Mucosa of stomach (tissue), 1 donor: ENCODE measurements at regions not wholly inside any gene's neighbourhood (a gene's known extent, or its start where the extent isn't known, plus 50 kb on each side); places are given as distances from the start of the nearest gene placed in this dataset.

Experiments used
- H3K27me3 ChIP-seq: one replicate; pipeline ENCODE4 v1.7.0; 2013; ENCODE audit warnings: mild to moderate bottlenecking, low read length; ENCODE audit not compliant: control insufficient read depth, insufficient read depth
- H3K36me3 ChIP-seq: one replicate; pipeline ENCODE4 v1.7.0; 2013; ENCODE audit warnings: low read length; ENCODE audit not compliant: control insufficient read depth, insufficient read depth
- H3K4me1 ChIP-seq: one replicate; pipeline ENCODE4 v1.7.0; 2013; ENCODE audit warnings: mild to moderate bottlenecking, low read length; ENCODE audit not compliant: control insufficient read depth, insufficient read depth
- H3K4me3 ChIP-seq: one replicate; pipeline ENCODE4 v1.7.0; 2013; ENCODE audit warnings: low read length
- H3K9ac ChIP-seq: one replicate; pipeline ENCODE4 v1.7.0; 2013; ENCODE audit warnings: mild to moderate bottlenecking, low read length, moderate library complexity
- H3K9me3 ChIP-seq: one replicate; pipeline ENCODE4 v1.7.0; 2013; ENCODE audit warnings: mild to moderate bottlenecking, low read length, moderate library complexity; ENCODE audit not compliant: control insufficient read depth
- donor health status: Pancreatic carcinoma.

GRCh38 chr1:82454431-82454830, 653.7 kb downstream of the ADGRL2 start:
- Histone ChIP-seq H3K9ac (no peak overlapping the region), H3K36me3 (no peaks in the 10 kb centered on the region), H3K27me3 (no peaks in the 10 kb centered on the region), H3K4me1 (no peaks in the 10 kb centered on the region), H3K9me3 (no peaks in the 10 kb centered on the region), H3K4me3 (no peak overlapping the region)

DNA sequence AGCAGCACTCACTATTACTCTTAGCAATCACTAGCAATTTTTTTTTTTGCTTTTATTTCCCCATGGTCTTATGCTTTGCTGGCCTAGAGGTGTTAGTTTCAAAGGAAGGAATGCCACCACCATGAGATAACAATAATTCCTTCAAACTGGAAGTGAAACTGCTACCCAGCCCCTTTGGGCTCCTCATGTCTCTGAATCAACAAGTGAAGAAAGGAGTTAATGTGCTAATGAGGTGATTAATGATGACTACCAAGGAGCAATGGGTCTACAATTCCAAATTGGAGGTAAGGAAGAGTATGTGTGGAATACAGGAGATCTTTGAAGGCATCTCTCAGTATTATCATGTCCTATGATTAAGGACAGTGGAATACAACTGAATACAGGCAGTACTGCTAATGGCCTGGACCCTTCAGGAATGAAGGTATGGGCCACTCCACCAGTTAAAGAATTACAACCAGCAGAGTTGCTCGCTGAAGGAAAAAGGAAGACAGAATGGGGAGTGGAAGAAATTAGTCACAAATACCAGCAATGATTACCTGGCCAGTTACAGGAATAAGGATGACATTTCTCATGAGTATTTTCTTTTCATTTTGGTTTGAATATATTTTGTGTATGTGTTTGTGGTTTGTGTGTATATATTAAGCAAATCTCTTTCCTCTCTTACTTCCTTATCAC, 652.9 kb downstream of the ADGRL2 start:
- Histone ChIP-seq H3K36me3 (no peaks in the 10 kb centered on the region), H3K4me3 (no peak overlapping the region), H3K9ac (no peak overlapping the region), H3K4me1 (no peaks in the 10 kb centered on the region), H3K27me3 (no peaks in the 10 kb centered on the region), H3K9me3 (no peaks in the 10 kb centered on the region)

- Histone ChIP-seq H3K27me3 (no peaks in the 10 kb centered on the region), H3K4me3 (no peak overlapping the region), H3K4me1 (no peaks in the 10 kb centered on the region), H3K36me3 (no peaks in the 10 kb centered on the region), H3K9ac (no peak overlapping the region), H3K9me3 (no peaks in the 10 kb centered on the region)
Observed at GRCh38 chr1:82452096-82452495, 651.4 kb downstream of the ADGRL2 start.

DNA sequence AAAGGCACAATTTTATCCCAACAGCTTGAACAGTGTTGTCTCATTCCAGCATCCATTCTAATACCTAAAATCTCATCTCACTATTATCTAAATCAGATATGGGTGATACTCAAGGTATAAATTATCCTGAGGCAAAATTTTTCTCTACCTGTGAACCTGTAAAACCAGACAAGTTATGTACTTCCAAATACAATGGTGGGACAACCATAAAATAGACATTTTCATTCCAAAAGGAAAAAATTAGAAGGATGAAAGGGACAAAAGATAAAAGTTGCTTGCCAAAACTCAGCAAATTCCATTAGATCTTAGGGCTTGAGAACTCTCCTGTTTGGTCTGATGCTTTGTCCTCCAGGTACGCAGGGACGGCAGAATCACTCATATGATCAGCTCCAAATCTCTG, 650.5 kb downstream of the ADGRL2 start:
- no peaks in the 10 kb centered on the region for H3K27me3 ChIP-seq
- no peak overlapping the region for H3K9ac ChIP-seq
- H3K36me3 ChIP-seq: no peaks in the 10 kb centered on the region
- H3K4me1 ChIP-seq: no peaks in the 10 kb centered on the region
- no peaks in the 10 kb centered on the region for H3K9me3 ChIP-seq
- no peak overlapping the region for H3K4me3 ChIP-seq

GRCh38 chr1:82449506-82450057, 648.8 kb downstream of the ADGRL2 start:
- Histone ChIP-seq H3K36me3 (no peaks in the 10 kb centered on the region), H3K9me3 (no peaks in the 10 kb centered on the region), H3K9ac (no peak overlapping the region), H3K4me1 (no peaks in the 10 kb centered on the region), H3K27me3 (no peaks in the 10 kb centered on the region), H3K4me3 (no peak overlapping the region)

- H3K9me3 ChIP-seq: no peaks in the 10 kb centered on the region
- H3K36me3 ChIP-seq: no peaks in the 10 kb centered on the region
- H3K4me3 ChIP-seq: no peak overlapping the region
- H3K4me1 ChIP-seq: no peaks in the 10 kb centered on the region
- H3K9ac ChIP-seq: no peak overlapping the region
- H3K27me3 ChIP-seq: no peaks in the 10 kb centered on the region
Observed at GRCh38 chr1:82446955-82447354, 646.2 kb downstream of the ADGRL2 start.

DNA sequence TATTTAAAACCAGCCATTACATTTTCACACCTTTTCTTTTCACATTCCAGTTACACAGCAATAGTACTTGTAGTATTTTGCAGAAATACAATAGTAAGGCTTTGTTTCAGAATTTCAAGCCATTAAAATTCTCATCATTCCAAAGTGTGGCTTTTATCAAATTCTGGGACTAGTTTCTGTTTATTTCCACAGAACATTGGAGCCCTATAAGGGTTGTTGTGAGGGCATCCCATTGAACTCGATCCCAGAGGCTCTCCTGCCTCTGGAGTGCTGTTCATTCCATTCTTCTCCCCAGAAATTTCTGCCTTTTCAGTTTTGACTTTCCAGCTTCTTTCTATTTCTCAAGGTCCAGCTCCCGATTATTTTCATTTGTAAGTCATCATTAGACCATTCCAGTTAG, 645.5 kb downstream of the ADGRL2 start:
- Histone ChIP-seq H3K27me3 (no peaks in the 10 kb centered on the region), H3K4me1 (no peaks in the 10 kb centered on the region), H3K9me3 (no peaks in the 10 kb centered on the region), H3K36me3 (no peaks in the 10 kb centered on the region), H3K4me3 (no peak overlapping the region), H3K9ac (no peak overlapping the region)

- Histone ChIP-seq H3K9ac (no peak overlapping the region), H3K4me3 (no peak overlapping the region), H3K9me3 (no peaks in the 10 kb centered on the region), H3K27me3 (no peaks in the 10 kb centered on the region), H3K36me3 (no peaks in the 10 kb centered on the region), H3K4me1 (no peaks in the 10 kb centered on the region)
Observed at GRCh38 chr1:82445827-82446226, 645.1 kb downstream of the ADGRL2 start.

GRCh38 chr1:82445132-82445531, 644.4 kb downstream of the ADGRL2 start:
- no peak overlapping the region for H3K9ac ChIP-seq
- no peaks in the 10 kb centered on the region for H3K9me3 ChIP-seq
- no peak overlapping the region for H3K4me3 ChIP-seq
- H3K36me3 ChIP-seq: no peaks in the 10 kb centered on the region
- no peaks in the 10 kb centered on the region for H3K27me3 ChIP-seq
- no peaks in the 10 kb centered on the region for H3K4me1 ChIP-seq

DNA sequence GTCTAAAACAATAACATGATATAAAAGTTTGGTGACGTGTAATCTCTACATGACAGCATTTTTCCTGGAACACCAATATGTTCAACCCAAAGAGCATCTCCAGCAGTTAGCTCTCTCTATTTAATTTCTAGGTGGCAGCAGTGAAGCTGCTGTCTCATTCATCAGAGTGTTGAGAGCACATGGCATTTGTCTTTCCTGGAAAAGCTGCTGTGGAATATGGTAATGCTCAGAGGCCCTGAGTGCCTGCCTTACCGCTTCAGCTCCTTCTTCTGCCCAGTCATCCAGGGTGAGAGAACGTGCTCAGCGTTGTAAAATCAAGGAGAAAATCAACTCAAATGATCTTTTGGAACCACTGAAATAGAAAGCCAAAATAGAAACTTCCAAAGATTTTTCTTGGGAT, 640.7 kb downstream of the ADGRL2 start:
- Histone ChIP-seq H3K9me3 (no peaks in the 10 kb centered on the region), H3K27me3 (no peaks in the 10 kb centered on the region), H3K4me3 (no peak overlapping the region), H3K9ac (no peak overlapping the region), H3K4me1 (no peaks in the 10 kb centered on the region), H3K36me3 (no peaks in the 10 kb centered on the region)

DNA sequence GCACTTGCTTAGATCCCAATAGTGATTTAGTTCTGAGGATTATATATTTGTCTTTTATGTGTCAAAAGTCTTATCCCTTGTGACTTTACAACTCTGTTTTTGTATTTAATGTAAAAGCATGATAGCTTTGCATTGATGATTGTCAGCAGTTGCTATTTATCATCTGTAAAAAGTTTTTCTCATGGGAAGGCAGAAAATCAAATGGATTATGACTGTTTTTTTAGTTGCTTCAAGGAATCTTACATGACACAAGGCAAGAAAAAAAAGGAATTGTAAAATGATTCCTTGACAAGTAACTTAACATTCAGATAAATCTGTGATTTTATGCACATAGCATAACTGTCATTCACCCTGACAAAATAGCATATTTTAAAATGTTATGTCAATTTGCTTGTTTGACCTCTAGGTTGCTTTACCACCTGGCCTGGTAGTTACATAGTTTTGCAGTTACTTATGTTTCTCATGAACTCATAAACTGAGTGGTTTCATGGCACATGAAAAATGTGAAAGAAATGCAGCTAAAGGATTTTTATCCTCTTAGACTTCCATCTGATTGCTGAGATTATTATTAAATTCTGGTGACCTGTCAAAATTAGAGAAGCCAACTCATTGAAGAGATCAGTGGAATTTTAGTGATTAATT, 622.6 kb downstream of the ADGRL2 start:
- H3K4me1 ChIP-seq: no peaks in the 10 kb centered on the region
- H3K9ac ChIP-seq: no peak overlapping the region
- no peak overlapping the region for H3K4me3 ChIP-seq
- H3K27me3 ChIP-seq: no peaks in the 10 kb centered on the region
- H3K36me3 ChIP-seq: no peaks in the 10 kb centered on the region
- no peaks in the 10 kb centered on the region for H3K9me3 ChIP-seq

DNA sequence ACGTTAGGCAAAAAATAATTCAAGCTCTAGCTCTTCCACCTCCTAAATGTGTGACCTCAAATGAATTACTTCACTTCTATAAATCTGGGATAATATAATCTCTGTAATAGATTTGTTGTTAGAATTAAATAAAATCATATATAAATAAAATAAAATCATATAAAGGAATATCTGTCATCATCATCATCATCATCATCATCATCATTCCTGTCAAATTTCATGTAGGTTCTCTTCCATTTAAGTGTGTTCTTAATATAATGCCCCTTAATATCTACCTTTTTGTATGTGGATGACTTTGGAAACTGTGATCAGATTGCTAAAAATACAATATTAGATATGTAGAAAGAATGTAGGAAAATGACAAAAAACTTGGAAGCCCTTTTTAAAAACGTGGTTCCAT, 621.0 kb downstream of the ADGRL2 start:
- no peaks in the 10 kb centered on the region for H3K36me3 ChIP-seq
- no peaks in the 10 kb centered on the region for H3K27me3 ChIP-seq
- no peak overlapping the region for H3K9ac ChIP-seq
- H3K4me1 ChIP-seq: no peaks in the 10 kb centered on the region
- no peaks in the 10 kb centered on the region for H3K9me3 ChIP-seq
- no peak overlapping the region for H3K4me3 ChIP-seq
